HG03175 (cell line): ENCODE measurements at regions not wholly inside any gene's neighbourhood (a gene's known extent, or its start where the extent isn't known, plus 50 kb on each side); places are given as distances from the start of the nearest gene placed in this dataset.

ENCODE experiments used
- ATAC-seq: cut with Tn5 transposase; IDR thresholded peaks from one replicate; pipeline ENCODE4 v1.9.1; 2021; ENCODE audit warnings: mild to moderate bottlenecking, moderate library complexity; ENCODE audit not compliant: unreplicated experiment

GRCh38 chr3:194265505-194265892, 85.6 kb downstream of the CPN2 start:
- no peak for ATAC-seq

GRCh38 chr3:194265996-194266964, 84.8 kb downstream of the CPN2 start:
- ATAC-seq = no peak

- no peak for ATAC-seq
These were observed 83.1 kb downstream of the CPN2 start for GRCh38 chr3:194267744-194268653.

- no peak for ATAC-seq
These were observed 82.2 kb downstream of the CPN2 start for GRCh38 chr3:194268654-194269512.

- ATAC-seq = no peak
These were observed 81.5 kb downstream of the CPN2 start for GRCh38 chr3:194269610-194270145.

- no peak for ATAC-seq
These were observed 80.3 kb downstream of the CPN2 start for GRCh38 chr3:194270627-194271459.

GRCh38 chr3:194271460-194272035, 79.6 kb downstream of the CPN2 start:
- no peak for ATAC-seq

- ATAC-seq = no peak
These were observed 78.9 kb downstream of the CPN2 start for GRCh38 chr3:194272221-194272620.

GRCh38 chr3:194272861-194273742, 78.0 kb downstream of the CPN2 start:
- ATAC-seq = no peak

- no peak for ATAC-seq
These were observed 77.3 kb downstream of the CPN2 start for GRCh38 chr3:194273743-194274310.

GRCh38 chr3:194274424-194275085, 76.6 kb downstream of the CPN2 start:
- no peak for ATAC-seq

GRCh38 chr3:194275291-194275690, 75.8 kb downstream of the CPN2 start:
- no peak for ATAC-seq

GRCh38 chr3:194275721-194276120, 75.4 kb downstream of the CPN2 start:
- no peak for ATAC-seq

GRCh38 chr3:194276768-194277103, 74.4 kb downstream of the CPN2 start:
- ATAC-seq = no peak

- ATAC-seq = no peak
These were observed 73.9 kb downstream of the CPN2 start for GRCh38 chr3:194277104-194277785.

- ATAC-seq = no peak
These were observed 73.4 kb downstream of the CPN2 start for GRCh38 chr3:194277786-194278130.
